22Rv1 (cell line): ENCODE measurements at regions not wholly inside any gene's neighbourhood (a gene's known extent, or its start where the extent isn't known, plus 50 kb on each side); places are given as distances from the start of the nearest gene placed in this dataset.

ENCODE experiments used
- ZFX ChIP-seq: fragments of 450-650 bp; IDR thresholded peaks from 2 replicates; pipeline ENCODE4 v1.6.1; 2017; ENCODE audit warnings: antibody characterized with exemption, borderline replicate concordance
- TF ChIP-seq, protein P1 (sequence below): fragments of 450-650 bp; IDR thresholded peaks from 2 replicates; pipeline ENCODE4 v1.5.1; 2017; ENCODE audit warnings: mild to moderate bottlenecking

DNA sequence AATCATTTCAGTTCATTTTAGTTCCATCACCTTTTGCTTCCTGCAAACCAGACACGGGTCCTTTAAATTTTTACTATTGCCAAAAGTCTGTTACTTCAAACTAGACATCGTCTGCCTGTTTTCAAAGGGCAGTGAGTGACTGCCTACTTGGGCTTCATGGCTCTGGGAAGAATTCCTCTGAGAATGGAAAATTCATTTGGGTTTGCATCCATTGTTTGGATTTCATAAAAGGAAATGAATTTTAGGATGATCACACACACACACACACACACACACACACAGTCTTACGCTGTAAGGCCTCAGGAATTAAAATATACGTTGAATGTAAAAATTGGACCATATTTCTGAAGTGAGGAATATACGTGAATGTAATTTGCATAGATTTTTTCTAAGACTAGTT, 1584.3 kb upstream of the ACVR2A start:
- TF ChIP-seq, protein P1, sequence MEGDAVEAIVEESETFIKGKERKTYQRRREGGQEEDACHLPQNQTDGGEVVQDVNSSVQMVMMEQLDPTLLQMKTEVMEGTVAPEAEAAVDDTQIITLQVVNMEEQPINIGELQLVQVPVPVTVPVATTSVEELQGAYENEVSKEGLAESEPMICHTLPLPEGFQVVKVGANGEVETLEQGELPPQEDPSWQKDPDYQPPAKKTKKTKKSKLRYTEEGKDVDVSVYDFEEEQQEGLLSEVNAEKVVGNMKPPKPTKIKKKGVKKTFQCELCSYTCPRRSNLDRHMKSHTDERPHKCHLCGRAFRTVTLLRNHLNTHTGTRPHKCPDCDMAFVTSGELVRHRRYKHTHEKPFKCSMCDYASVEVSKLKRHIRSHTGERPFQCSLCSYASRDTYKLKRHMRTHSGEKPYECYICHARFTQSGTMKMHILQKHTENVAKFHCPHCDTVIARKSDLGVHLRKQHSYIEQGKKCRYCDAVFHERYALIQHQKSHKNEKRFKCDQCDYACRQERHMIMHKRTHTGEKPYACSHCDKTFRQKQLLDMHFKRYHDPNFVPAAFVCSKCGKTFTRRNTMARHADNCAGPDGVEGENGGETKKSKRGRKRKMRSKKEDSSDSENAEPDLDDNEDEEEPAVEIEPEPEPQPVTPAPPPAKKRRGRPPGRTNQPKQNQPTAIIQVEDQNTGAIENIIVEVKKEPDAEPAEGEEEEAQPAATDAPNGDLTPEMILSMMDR = no peak
- TF ChIP-seq ZFX = no peak
